Activated naive CD8-positive, alpha-beta T cell treated with anti-CD3 and anti-CD28 coated beads, Interleukin-2, amount 50 U/mL, for 16 hours (primary cell): ENCODE measurements at regions not wholly inside any gene's neighbourhood (a gene's known extent, or its start where the extent isn't known, plus 50 kb on each side); places are given as distances from the start of the nearest gene placed in this dataset.
"Not testable (repeated sequence)": the region's sequence is repeated elsewhere in the genome, so short reads cannot be mapped to it uniquely, and the experiment has no call there.

ENCODE experiments used
- DNase-seq: peaks from one replicate; pipeline ENCODE4 v3.0.0-alpha.2; 2020; ENCODE audit warnings: low read depth, low spot score

DNA sequence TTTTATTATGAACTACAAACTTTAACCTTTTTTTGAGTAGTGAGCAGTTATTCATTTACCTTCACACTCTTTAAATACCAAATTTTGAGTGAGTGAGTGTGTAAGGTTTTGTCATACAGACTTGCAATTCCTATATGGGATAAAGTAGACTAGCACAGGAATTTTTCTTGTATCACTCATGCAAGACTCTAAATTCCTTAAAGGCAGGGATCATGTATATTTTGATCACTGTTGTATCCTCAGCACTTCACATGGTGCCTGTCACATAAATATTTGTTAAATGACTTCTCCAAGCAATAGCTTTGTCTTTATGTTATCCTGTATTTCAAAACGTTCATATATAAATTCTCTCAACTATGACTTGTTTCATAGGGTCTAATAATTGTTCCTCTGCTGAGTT lies 119.1 kb upstream of the NBPF19 start:
- not testable (repeated sequence) for DNase-seq

DNA sequence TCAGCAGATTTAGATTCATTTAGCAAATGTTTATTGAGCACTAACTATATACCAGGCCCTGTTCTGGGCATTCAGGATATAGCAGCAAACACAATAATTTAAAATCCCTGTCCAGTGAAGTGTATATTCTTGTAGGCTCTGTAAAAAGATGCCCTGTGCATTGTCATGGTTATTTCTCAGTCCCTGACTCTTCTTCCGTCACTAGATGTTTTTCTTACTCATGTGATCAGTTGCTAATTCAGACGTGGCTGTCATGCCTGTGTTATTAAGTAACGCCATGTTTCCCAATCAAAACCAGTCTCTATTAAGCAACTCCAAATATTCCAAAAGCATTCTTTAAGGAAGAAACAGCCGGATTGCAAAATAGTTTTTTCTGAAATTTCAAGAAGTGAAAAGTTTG lies 118.7 kb upstream of the NBPF19 start:
- DNase-seq = not testable (repeated sequence)

DNA sequence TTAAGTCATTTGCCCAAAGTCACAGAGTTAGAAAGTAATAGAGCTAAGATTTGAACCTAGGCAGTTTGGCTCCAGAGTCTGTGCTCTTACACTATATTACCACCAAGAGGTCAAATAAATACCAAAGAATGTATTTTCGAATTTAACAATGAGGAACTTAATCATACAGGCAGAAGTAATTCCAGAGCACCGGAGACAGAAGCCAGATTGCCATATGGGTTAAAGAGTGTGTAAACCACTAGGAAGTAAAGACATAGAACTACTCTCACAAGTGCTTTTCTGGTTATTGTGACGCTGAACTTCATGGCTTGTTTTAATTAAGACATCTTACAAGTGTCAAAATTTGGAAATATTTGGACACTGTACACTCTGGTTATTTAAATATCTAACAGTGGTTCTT lies 114.5 kb upstream of the NBPF19 start:
- DNase-seq = not testable (repeated sequence)

DNA sequence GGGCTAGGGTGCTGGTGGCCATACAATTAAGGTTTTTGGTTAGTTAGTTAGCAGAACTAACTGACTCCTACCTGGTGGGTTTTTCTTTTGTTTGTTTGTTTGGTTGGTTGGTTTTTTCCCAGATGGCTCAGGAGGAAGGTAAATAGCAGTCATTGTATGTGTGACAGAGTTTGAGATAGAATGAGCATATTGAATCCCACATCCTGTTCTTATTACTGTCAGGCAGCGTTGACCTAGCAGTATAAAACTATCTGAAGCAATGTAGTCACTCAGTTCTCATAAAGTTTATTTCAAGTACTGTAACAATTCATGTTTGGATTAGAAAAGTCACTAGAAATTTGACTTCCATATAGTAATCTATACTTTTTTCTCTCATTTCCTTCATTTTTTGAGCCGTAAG lies 113.5 kb upstream of the NBPF19 start:
- not testable (repeated sequence) for DNase-seq

DNA sequence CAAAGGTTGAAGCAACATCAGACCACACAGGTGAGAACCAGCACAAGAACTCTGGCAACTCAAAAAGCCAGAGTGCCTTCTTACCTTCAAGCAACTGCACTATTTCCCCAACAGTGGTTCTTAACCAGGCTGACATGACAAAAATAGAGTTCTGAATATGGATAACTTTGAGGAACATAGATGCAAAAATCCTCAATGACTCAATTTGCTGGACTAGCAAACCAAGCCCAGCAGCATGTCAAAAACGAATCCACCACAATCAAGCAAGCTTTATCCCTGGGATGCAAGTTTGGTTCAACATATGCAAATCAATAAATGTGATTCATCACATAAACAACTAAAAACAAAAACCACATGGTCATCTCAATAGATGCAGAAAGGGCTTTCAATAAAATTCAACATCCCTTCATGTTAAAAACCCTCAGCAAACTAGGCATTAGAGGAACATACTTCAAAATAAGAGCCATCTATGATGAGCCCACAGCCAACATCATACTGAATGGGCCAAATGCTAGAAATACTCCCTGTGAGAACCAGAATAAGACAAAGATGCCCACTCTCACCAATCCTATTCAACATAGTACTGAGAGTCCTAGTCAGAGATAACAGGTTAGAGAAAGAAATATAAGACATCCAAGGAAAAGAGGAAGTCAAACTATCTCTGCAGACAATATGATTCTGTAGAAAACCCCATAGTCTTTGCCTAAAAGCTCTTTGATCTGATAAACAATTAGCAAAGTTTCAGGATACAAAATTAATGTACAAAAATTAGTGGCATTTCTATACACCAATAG lies 110.5 kb upstream of the NBPF19 start:
- DNase-seq = not testable (repeated sequence)

DNA sequence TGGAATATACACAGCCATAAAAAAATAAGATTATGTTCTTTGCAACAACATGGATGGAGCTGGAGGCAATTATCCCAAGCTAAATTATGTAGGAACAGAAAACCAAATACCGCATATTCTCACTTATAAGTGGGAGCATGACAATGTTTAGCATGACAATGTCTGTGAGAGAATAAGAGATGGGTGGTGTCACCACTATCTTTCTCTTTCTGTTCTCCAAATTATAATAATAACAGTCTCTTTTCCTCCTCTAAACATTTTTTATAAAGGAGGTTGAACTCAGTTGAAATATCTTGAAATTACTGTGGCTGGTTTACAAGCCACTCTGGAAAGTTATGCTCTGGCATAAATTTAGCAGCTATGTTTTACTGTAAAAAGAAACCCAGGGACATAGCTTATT lies 108.4 kb upstream of the NBPF19 start:
- not testable (repeated sequence) for DNase-seq

DNA sequence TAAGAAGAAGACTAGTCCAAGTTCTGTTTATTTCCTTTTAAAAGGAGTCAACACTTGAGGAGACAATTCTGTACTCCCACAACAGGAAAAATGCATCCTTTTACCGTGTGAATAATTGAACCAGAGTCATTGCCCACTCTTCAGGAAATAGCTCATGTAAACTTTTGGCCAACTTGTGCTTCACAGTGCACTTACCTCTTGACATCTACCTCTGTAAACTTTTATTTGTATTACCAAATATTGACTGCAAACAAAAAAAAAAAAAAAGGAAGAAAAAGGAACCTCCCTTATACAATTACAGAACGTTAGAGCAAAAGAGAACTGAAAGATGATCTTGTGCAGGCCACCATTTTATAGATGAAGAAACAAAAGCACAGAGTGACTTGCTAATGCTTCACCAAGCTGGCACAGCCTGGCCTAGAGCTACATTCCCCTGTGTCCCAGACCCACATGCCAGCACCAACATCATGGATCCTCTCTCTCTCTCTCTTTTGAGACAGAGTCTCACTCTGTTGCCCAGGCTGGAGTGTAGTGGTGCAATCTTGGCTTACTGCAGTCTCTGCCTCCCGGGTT lies 107.3 kb upstream of the NBPF19 start:
- DNase-seq = not testable (repeated sequence)

DNA sequence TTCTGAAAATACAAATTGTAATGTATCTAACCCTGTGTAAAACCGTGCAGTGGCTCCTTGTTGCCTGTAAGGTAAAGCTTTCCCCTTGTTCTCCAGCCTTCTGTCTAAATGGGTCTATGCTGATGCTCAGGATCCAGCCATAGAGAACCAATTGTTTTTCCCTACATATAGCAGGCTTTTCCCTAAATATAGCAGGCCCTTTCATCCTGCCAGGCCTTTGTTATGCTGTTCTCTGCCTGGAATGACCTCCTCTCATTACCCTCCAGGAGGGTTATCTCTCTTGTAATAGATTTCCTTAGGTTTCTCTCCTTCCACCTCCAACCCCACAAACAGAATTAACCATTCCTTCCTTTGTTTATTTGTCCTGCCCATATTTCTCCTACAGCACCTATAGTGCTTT lies 106.5 kb upstream of the NBPF19 start:
- not testable (repeated sequence) for DNase-seq

DNA sequence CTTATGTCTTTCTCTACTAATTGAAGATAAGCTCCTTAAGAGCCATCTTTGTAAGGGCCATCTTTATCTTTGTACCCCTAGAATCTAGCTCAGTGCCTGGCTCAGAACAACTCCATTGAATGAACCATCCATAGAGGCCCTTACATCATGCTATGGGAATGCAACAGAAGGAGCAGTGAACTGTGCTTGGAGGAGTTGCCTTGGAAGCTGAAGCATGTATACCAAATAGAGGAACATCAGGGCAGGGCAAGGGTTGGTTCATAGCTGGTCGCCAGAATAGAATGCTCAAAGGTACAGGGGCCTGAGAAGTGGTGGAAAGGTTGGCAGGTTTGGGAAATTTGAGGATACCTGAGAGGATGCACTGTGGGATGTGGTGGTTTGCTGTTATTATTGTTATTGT lies 105.8 kb upstream of the NBPF19 start:
- not testable (repeated sequence) for DNase-seq

DNA sequence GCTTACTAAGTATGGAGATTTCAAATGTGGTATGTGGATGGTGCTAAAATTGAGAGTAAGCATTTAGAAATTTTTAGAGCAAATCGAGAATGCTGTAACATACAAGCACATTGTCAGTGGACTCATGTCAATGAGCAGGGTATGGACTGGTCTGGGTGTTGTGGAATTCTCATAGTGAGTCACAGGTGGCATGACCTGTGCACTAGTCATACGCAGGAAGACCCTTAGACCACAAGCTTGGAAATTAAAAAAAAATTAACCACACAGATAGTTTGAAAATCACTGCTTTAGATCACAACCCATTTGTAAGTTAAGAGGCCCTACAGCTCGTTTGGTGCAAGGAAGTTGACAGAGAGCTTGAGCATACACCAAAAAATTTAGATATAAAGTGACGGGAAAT lies 102.9 kb upstream of the NBPF19 start:
- DNase-seq = not testable (repeated sequence)

DNA sequence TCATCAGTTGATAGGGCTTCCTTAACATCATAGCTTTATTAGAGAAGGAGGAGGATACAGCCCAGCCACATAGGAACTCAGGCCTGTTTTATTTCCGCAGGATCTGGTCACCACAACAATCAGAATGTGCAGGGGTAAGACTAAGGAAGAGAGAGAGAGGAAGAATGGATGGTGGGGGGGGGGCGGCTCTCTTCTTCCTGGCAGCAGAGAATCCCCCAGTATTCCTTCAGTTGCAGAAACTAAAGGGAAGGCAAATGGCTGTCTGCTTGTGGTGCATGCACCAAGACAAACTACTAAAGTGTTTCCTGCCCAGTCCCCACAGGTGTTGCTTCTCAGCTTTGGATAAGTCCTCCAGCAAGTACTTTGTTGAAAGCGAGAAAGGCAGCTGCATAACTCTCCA lies 96.4 kb upstream of the NBPF19 start:
- not testable (repeated sequence) for DNase-seq

DNA sequence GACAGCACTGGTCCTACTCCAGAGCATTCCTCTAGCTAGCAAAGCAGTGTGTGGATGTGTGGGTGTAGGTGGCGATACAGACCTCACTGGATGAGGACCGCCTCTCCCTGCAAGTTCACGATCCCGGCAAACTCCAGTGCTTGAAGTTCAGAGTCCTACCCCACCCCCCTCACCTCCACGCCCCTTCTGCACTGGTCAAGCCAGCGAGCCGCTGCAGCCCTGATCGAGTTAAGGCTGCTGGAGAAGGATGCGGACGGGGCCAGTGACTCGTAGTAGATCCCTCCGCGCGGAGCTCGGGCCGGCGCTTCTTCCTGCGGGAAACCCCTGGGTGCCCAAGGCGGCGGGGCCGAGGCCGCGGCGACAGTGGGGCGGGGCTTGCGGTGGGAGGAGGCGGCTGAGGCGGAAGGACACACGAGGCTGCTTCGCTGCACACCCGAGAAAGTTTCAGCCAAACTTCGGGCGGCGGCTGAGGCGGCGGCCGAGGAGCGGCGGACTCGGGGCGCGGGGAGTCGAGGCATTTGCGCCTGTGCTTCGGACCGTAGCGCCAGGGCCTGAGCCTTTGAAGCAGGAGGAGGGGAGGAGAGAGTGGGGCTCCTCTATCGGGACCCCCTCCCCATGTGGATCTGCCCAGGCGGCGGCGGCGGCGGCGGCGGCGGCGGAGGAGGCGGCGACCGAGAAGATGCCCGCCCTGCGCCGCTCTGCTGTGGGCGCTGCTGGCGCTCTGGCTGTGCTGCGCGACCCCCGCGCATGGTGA lies 84.5 kb upstream of the NBPF19 start:
- DNase-seq = not testable (repeated sequence)

DNA sequence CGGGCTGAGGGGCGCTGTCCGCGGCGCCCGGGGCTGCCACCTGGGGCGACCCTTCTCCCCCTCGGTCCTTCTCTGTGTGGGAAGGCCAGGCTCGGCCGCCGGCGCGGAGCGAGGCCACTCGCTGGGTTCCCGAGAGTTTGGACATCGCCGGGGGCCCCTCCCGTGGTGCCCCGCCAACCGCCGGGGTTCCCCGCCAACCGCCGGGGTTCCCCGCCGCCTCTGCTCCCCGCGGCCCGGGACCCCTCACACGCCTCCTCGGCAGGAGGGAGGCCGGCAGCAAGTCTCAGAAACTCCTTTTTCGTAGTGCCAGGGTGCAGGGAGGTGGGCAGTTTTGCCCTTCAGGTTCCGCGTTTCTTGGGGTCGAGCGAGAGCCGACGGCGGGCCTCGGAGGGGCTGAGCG lies 83.9 kb upstream of the NBPF19 start:
- DNase-seq = not testable (repeated sequence)

DNA sequence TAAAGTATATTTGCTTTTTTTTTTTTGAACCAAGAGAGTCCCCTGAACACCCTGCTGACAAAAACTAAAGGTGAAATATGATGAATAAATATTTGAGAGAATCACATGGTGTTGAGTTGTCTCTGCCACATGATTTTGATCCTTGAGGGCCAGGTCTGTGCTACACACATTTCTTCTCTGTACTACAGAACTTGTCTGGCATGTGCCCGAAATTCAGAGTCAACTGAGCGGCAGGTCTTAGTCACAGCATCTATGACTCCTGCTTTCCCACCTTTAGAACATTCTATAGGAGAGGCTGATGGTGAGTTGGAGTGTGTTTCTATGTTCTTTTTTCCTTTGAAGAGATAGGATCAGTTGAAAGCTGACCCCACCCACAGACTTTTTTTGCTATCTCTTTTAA lies 79.0 kb upstream of the NBPF19 start:
- DNase-seq = not testable (repeated sequence)

DNA sequence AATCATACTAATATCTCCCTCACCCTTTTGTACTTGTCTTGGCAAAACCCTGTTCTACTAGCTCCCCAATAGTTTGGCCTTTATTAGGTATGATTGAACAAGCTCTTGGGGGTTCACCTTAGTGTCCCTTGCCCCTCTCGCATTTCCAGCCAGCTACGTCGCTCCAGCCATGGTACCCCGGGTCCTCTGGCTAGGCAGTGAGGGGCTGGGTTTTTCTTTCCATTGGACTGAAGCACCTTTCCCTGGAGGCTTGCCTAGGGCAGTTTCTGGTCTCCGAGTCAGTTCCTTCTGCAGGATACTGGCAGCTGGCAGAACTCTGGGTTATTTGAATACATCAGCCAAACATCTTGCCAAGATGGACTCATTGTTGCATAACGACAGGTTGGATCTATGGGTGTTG lies 76.3 kb upstream of the NBPF19 start:
- DNase-seq = not testable (repeated sequence)

DNA sequence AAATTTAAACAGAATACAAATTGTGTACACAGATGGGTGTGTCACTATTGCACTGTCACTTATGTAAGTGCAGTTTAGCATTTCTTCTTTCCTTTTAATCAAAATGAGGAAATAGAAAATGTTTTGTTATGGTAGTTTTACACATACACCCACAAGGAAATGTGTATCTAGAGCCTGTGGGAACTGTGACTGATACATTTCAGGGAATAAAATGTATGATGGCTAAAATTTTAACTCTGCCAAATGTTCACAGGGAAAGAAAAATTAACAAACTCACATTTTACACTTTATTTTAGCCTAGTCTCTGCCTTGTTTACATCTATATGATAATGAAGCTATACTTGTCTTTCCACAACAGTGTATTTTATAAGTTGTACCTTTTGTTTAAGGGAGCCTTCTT lies 66.4 kb upstream of the NBPF19 start:
- DNase-seq = not testable (repeated sequence)

DNA sequence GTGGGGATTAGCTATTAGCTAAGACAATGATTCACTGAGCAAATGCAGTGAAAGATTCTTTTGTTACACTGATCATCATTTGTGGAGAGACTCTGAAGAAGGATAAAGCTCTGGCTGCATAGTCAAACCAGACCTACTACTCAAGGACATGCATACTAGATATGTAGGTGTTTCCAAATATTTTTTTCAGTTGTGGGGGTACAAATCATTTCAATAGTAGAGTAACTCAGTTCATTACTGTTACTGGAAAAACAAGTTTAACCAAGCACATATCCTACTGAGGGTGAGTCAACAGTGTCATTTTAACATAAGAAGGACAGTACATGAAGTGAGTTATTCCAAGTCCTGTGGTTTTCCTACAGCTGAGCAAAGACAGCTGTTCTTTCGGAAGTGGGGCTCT lies 59.5 kb upstream of the NBPF19 start:
- not testable (repeated sequence) for DNase-seq

DNA sequence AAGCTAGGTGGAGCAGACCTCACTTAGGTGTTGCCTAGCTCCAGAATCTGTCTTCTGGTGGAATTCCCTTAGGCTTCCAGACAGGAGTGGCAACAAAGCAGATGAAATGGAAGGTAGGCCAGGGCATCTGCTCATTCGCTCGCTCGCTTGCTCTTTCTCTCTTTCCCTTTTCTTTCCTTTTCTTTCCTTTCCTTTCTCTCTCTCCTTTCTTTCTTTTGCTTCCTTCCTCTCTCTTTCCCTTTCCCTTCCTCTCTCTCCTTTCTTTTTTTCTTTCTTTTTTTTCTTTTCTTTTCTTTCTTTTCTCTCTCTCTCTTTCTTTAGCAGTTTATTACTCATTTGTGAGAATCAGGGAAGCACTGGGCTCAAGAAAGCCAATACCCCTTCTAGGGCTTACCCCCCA lies 56.1 kb upstream of the NBPF19 start:
- DNase-seq = not testable (repeated sequence)

DNA sequence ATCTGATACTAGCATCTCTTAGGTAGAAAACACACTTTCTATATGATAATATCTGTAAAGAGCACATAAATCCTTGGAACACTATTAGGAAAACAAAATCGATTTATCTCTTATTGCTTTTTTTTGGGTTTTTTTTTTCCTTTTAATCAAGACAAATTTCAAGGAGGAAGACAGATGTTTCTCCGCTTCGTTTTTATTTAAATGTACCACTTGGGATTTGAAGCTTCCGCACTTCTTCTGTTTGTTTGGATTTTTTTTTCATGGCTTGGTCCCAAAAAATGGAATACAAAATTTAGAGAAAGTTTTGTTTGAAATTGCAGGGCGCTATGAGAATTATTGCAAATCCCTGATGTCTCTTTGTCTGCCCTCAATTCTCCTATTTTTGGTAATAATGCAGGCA lies 51.7 kb upstream of the NBPF19 start:
- not testable (repeated sequence) for DNase-seq
